ENCODE measurements at regions not wholly inside any gene's neighbourhood (a gene's known extent, or its start where the extent isn't known, plus 50 kb on each side); places are given as distances from the start of the nearest gene placed in this dataset.

GRCh38 chr6:119728935-119729334, 379.4 kb upstream of the MAN1A1 start:
- TF ChIP-seq CTCF (IDR thresholded peaks at IDR 0.05) = no peak
- no peak for TF ChIP-seq POLR2A (IDR thresholded peaks at IDR 0.05)

Measured in uterus (tissue), 2 donors.